ENCODE measurements at regions not wholly inside any gene's neighbourhood (a gene's known extent, or its start where the extent isn't known, plus 50 kb on each side); places are given as distances from the start of the nearest gene placed in this dataset.
A peak's percentile ranks its signal among the peaks of the same experiment; 100 is the strongest.

GRCh38 chr15:58330741-58331559 lies 100.8 kb upstream of the LIPC start:
- DNase-seq: no peak

- no peak for DNase-seq
These were observed 100.3 kb upstream of the LIPC start for GRCh38 chr15:58331560-58331912.

- peak; percentile 92 for DNase-seq
These were observed 99.7 kb upstream of the LIPC start for GRCh38 chr15:58331913-58332675.

- DNase-seq: no peak
These were observed 99.0 kb upstream of the LIPC start for GRCh38 chr15:58332676-58333400.

GRCh38 chr15:58334803-58335202 lies 97.0 kb upstream of the LIPC start:
- no peak for DNase-seq

- DNase-seq: no peak
These were observed 95.6 kb upstream of the LIPC start for GRCh38 chr15:58336161-58336560.

GRCh38 chr15:58340176-58340575 lies 91.6 kb upstream of the LIPC start:
- no peak for DNase-seq

GRCh38 chr15:58342508-58342907 lies 89.3 kb upstream of the LIPC start:
- no peak for DNase-seq

GRCh38 chr15:58344213-58345070 lies 87.3 kb upstream of the LIPC start:
- no peak for DNase-seq

- no peak for DNase-seq
These were observed 85.4 kb upstream of the LIPC start for GRCh38 chr15:58346361-58346760.

GRCh38 chr15:58348095-58348812 lies 83.5 kb upstream of the LIPC start:
- DNase-seq: no peak

GRCh38 chr15:58352026-58352929 lies 79.5 kb upstream of the LIPC start:
- DNase-seq: no peak

GRCh38 chr15:58355382-58355971 lies 76.3 kb upstream of the LIPC start:
- DNase-seq: no peak

GRCh38 chr15:58355973-58356372 lies 75.8 kb upstream of the LIPC start:
- no peak for DNase-seq

GRCh38 chr15:58357529-58358476 lies 74.0 kb upstream of the LIPC start:
- peak; percentile 58 for DNase-seq

GRCh38 chr15:58360421-58361090 lies 71.2 kb upstream of the LIPC start:
- no peak for DNase-seq

GRCh38 chr15:58361273-58361759 lies 70.5 kb upstream of the LIPC start:
- DNase-seq: no peak

GRCh38 chr15:58362262-58362922 lies 69.4 kb upstream of the LIPC start:
- no peak for DNase-seq
